ENCODE measurements at regions not wholly inside any gene's neighbourhood (a gene's known extent, or its start where the extent isn't known, plus 50 kb on each side); places are given as distances from the start of the nearest gene placed in this dataset.

GRCh38 chr6:18823782-18824386 lies 436.7 kb downstream of the RNF144B start:
- no peaks in the 10 kb centered on the region for H3K36me3 ChIP-seq (ENCODE audit: control insufficient read depth, insufficient read depth, low read length)
- no peak for DNase-seq
- no peaks in the 10 kb centered on the region for H3K4me1 ChIP-seq (ENCODE audit: control insufficient read depth, insufficient read depth, low read length)
- WGBS (ENCODE audit: insufficient coverage) = 11% methylated on average over 2 of the region's 5 CpGs
- H3K27ac ChIP-seq (ENCODE audit: low read length) = no peak overlapping the region
- no peaks in the 10 kb centered on the region for H3K27me3 ChIP-seq (ENCODE audit: control insufficient read depth, insufficient read depth, low read length)
- H3K9me3 ChIP-seq (replicated peaks; ENCODE audit: control insufficient read depth, low read depth, low read length) = peaks cover 22% of the 10 kb centered on the region
- no peak overlapping the region for H3K4me3 ChIP-seq (ENCODE audit: low read length)

- Histone ChIP-seq H3K4me1 (ENCODE audit: control insufficient read depth, insufficient read depth, low read length) (no peaks in the 10 kb centered on the region), H3K27me3 (ENCODE audit: control insufficient read depth, insufficient read depth, low read length) (no peaks in the 10 kb centered on the region), H3K27ac (ENCODE audit: low read length) (no peak overlapping the region), H3K36me3 (ENCODE audit: control insufficient read depth, insufficient read depth, low read length) (no peaks in the 10 kb centered on the region), H3K4me3 (ENCODE audit: low read length) (no peak overlapping the region), H3K9me3 (replicated peaks; ENCODE audit: control insufficient read depth, low read depth, low read length) (peaks cover 4% of the 10 kb centered on the region)
- DNase-seq = no peak
- no CpG with 5 or more reads among the region's 1 CpG for WGBS (ENCODE audit: insufficient coverage)
Observed at GRCh38 chr6:18829272-18829870, 442.2 kb downstream of the RNF144B start.

GRCh38 chr6:18835976-18836375 lies 448.8 kb downstream of the RNF144B start:
- Histone ChIP-seq H3K4me1 (ENCODE audit: control insufficient read depth, insufficient read depth, low read length) (no peaks in the 10 kb centered on the region), H3K4me3 (ENCODE audit: low read length) (no peak overlapping the region), H3K36me3 (ENCODE audit: control insufficient read depth, insufficient read depth, low read length) (no peaks in the 10 kb centered on the region), H3K27me3 (ENCODE audit: control insufficient read depth, insufficient read depth, low read length) (no peaks in the 10 kb centered on the region), H3K27ac (ENCODE audit: low read length) (no peak overlapping the region), H3K9me3 (replicated peaks; ENCODE audit: control insufficient read depth, low read depth, low read length) (no peaks in the 10 kb centered on the region)
- no peak for DNase-seq
- 88% methylated on average over 5 of the region's 9 CpGs for WGBS (ENCODE audit: insufficient coverage)

GRCh38 chr6:18837013-18837412 lies 449.9 kb downstream of the RNF144B start:
- Histone ChIP-seq H3K4me3 (ENCODE audit: low read length) (no peak overlapping the region), H3K27me3 (ENCODE audit: control insufficient read depth, insufficient read depth, low read length) (no peaks in the 10 kb centered on the region), H3K4me1 (ENCODE audit: control insufficient read depth, insufficient read depth, low read length) (no peaks in the 10 kb centered on the region), H3K36me3 (ENCODE audit: control insufficient read depth, insufficient read depth, low read length) (no peaks in the 10 kb centered on the region), H3K9me3 (replicated peaks; ENCODE audit: control insufficient read depth, low read depth, low read length) (no peaks in the 10 kb centered on the region), H3K27ac (ENCODE audit: low read length) (no peak overlapping the region)
- 100% methylated on average over 2 of the region's 3 CpGs for WGBS (ENCODE audit: insufficient coverage)
- DNase-seq = no peak

- WGBS (ENCODE audit: insufficient coverage) = 100% methylated on average over 1 of the region's 1 CpG
- no peaks in the 10 kb centered on the region for H3K9me3 ChIP-seq (replicated peaks; ENCODE audit: control insufficient read depth, low read depth, low read length)
- no peak for DNase-seq
- no peaks in the 10 kb centered on the region for H3K4me1 ChIP-seq (ENCODE audit: control insufficient read depth, insufficient read depth, low read length)
- H3K27me3 ChIP-seq (ENCODE audit: control insufficient read depth, insufficient read depth, low read length) = no peaks in the 10 kb centered on the region
- H3K4me3 ChIP-seq (ENCODE audit: low read length) = no peak overlapping the region
- no peaks in the 10 kb centered on the region for H3K36me3 ChIP-seq (ENCODE audit: control insufficient read depth, insufficient read depth, low read length)
- no peak overlapping the region for H3K27ac ChIP-seq (ENCODE audit: low read length)
Observed at GRCh38 chr6:18842534-18842933, 455.4 kb downstream of the RNF144B start.

- no peaks in the 10 kb centered on the region for H3K27me3 ChIP-seq (ENCODE audit: control insufficient read depth, insufficient read depth, low read length)
- H3K27ac ChIP-seq (ENCODE audit: low read length) = no peak overlapping the region
- H3K9me3 ChIP-seq (replicated peaks; ENCODE audit: control insufficient read depth, low read depth, low read length) = no peaks in the 10 kb centered on the region
- H3K36me3 ChIP-seq (ENCODE audit: control insufficient read depth, insufficient read depth, low read length) = no peaks in the 10 kb centered on the region
- no peaks in the 10 kb centered on the region for H3K4me1 ChIP-seq (ENCODE audit: control insufficient read depth, insufficient read depth, low read length)
- no CpG with 5 or more reads among the region's 1 CpG for WGBS (ENCODE audit: insufficient coverage)
- no peak for DNase-seq
- no peak overlapping the region for H3K4me3 ChIP-seq (ENCODE audit: low read length)
Observed at GRCh38 chr6:18845896-18846295, 458.7 kb downstream of the RNF144B start.

GRCh38 chr6:18846327-18846726 lies 459.2 kb downstream of the RNF144B start:
- DNase-seq = no peak
- no peaks in the 10 kb centered on the region for H3K27me3 ChIP-seq (ENCODE audit: control insufficient read depth, insufficient read depth, low read length)
- H3K4me3 ChIP-seq (ENCODE audit: low read length) = no peak overlapping the region
- H3K36me3 ChIP-seq (ENCODE audit: control insufficient read depth, insufficient read depth, low read length) = no peaks in the 10 kb centered on the region
- H3K27ac ChIP-seq (ENCODE audit: low read length) = no peak overlapping the region
- H3K9me3 ChIP-seq (replicated peaks; ENCODE audit: control insufficient read depth, low read depth, low read length) = no peaks in the 10 kb centered on the region
- no peaks in the 10 kb centered on the region for H3K4me1 ChIP-seq (ENCODE audit: control insufficient read depth, insufficient read depth, low read length)
- no CpG with 5 or more reads among the region's 3 CpGs for WGBS (ENCODE audit: insufficient coverage)

- Histone ChIP-seq H3K4me3 (ENCODE audit: low read length) (no peak overlapping the region), H3K4me1 (ENCODE audit: control insufficient read depth, insufficient read depth, low read length) (no peaks in the 10 kb centered on the region), H3K36me3 (ENCODE audit: control insufficient read depth, insufficient read depth, low read length) (no peaks in the 10 kb centered on the region), H3K9me3 (replicated peaks; ENCODE audit: control insufficient read depth, low read depth, low read length) (no peaks in the 10 kb centered on the region), H3K27me3 (ENCODE audit: control insufficient read depth, insufficient read depth, low read length) (no peaks in the 10 kb centered on the region), H3K27ac (ENCODE audit: low read length) (no peak overlapping the region)
- WGBS (ENCODE audit: insufficient coverage) = 0% methylated on average over 1 of the region's 3 CpGs
- DNase-seq = no peak
Observed at GRCh38 chr6:18861204-18861603, 474.1 kb downstream of the RNF144B start.

GRCh38 chr6:18883268-18883667 lies 496.1 kb downstream of the RNF144B start:
- WGBS (ENCODE audit: insufficient coverage) = no CpG with 5 or more reads among the region's 2 CpGs

GRCh38 chr6:18883851-18884250 lies 496.7 kb downstream of the RNF144B start:
- Histone ChIP-seq H3K9me3 (replicated peaks; ENCODE audit: control insufficient read depth, low read depth, low read length) (no peaks in the 10 kb centered on the region), H3K27me3 (ENCODE audit: control insufficient read depth, insufficient read depth, low read length) (no peaks in the 10 kb centered on the region), H3K36me3 (ENCODE audit: control insufficient read depth, insufficient read depth, low read length) (no peaks in the 10 kb centered on the region), H3K4me3 (ENCODE audit: low read length) (no peak overlapping the region), H3K27ac (ENCODE audit: low read length) (no peak overlapping the region), H3K4me1 (ENCODE audit: control insufficient read depth, insufficient read depth, low read length) (no peaks in the 10 kb centered on the region)
- no CpG with 5 or more reads among the region's 3 CpGs for WGBS (ENCODE audit: insufficient coverage)
- no peak for DNase-seq

More at GRCh38 chr6:18883268-18883667, 496.1 kb downstream of the RNF144B start:
- Histone ChIP-seq H3K36me3 (ENCODE audit: control insufficient read depth, insufficient read depth, low read length) (no peaks in the 10 kb centered on the region), H3K9me3 (replicated peaks; ENCODE audit: control insufficient read depth, low read depth, low read length) (no peaks in the 10 kb centered on the region), H3K27ac (ENCODE audit: low read length) (no peak overlapping the region), H3K4me1 (ENCODE audit: control insufficient read depth, insufficient read depth, low read length) (no peaks in the 10 kb centered on the region), H3K4me3 (ENCODE audit: low read length) (no peak overlapping the region), H3K27me3 (ENCODE audit: control insufficient read depth, insufficient read depth, low read length) (no peaks in the 10 kb centered on the region)
- DNase-seq = no peak
